ENCODE measurements at regions not wholly inside any gene's neighbourhood (a gene's known extent, or its start where the extent isn't known, plus 50 kb on each side); places are given as distances from the start of the nearest gene placed in this dataset.

GRCh38 chr6:40972814-40973213 is 66.2 kb downstream of the UNC5CL start:
- H3K4me1 ChIP-seq (ENCODE audit: control insufficient read depth, extremely low read depth, insufficient read depth, low read length), result no peaks in the 10 kb centered on the region
- no peaks in the 10 kb centered on the region for H3K36me3 ChIP-seq (ENCODE audit: control insufficient read depth in 2 of 2, extremely low read depth in 1 of 2, insufficient read depth in 2 of 2, low read length in 2 of 2)
- BruUV-seq (replicated peaks), result no TSS peak
- no peak for DNase-seq (ENCODE audit: low read depth, low spot score)
- peaks cover 4 to 29% of the 10 kb centered on the region in 2 experiments for H3K27me3 ChIP-seq (ENCODE audit: control insufficient read depth in 2 of 2, insufficient read depth in 2 of 2, low read length in 2 of 2)
- no peaks in the 10 kb centered on the region for H3K9me1 ChIP-seq (replicated peaks; ENCODE audit: control insufficient read depth, extremely low read depth, insufficient read depth, low read length)
- no peak overlapping the region for H3K9ac ChIP-seq (replicated peaks; ENCODE audit: extremely low read depth, insufficient read depth, low read length)
- H2AFZ ChIP-seq (ENCODE audit: low read depth, low read length), result no peak overlapping the region
- H3K4me2 ChIP-seq (ENCODE audit: insufficient read depth, low read length), result no peak overlapping the region
- H3K9me3 ChIP-seq (replicated peaks; ENCODE audit: control insufficient read depth, insufficient read depth, low read length), result no peaks in the 10 kb centered on the region
- POLR2A ChIA-PET, result no interaction called here
- no peak for FAIRE-seq
- H3K27ac ChIP-seq (ENCODE audit: insufficient read depth, low read depth, low read length), result no peak overlapping the region
- no peak overlapping the region for H3K4me3 ChIP-seq (replicated peaks in 1 of 3; ENCODE audit: insufficient read depth in 1 of 3, low read depth in 1 of 3, low read length in 3 of 3)
- intact Hi-C loops (cut with micrococcal nuclease) (no loop called here), dilution Hi-C loops (cut with MboI; ENCODE audit: extremely low pct_ligation_motif_present, low sequenced_read_pairs) (no loop called here)
- CTCF ChIA-PET, result no interaction called here
- H4K20me1 ChIP-seq (replicated peaks; ENCODE audit: control insufficient read depth, extremely low read depth, insufficient read depth, low read length), result no peaks in the 10 kb centered on the region
- no peaks in the 10 kb centered on the region for H3K79me2 ChIP-seq (ENCODE audit: control insufficient read depth, insufficient read depth, low read length)
- no peak for TF ChIP-seq FOS (IDR thresholded peaks at IDR 0.05; ENCODE audit: borderline replicate concordance, insufficient read depth, low read length)
- no peak for TF ChIP-seq GATA2 (IDR thresholded peaks at IDR 0.05; ENCODE audit: insufficient read depth, insufficient read length, low read depth, low read length)
- TF ChIP-seq EZH2 (IDR thresholded peaks at IDR 0.05; ENCODE audit: borderline replicate concordance, low read depth, low read length, severe bottlenecking), result no peak
- no peak for TF ChIP-seq JUN (IDR thresholded peaks at IDR 0.05; ENCODE audit: borderline replicate concordance, insufficient read depth, insufficient read length, low read depth)

GRCh38 chr6:40972190-40972589 is 66.8 kb downstream of the UNC5CL start:
- intact Hi-C loops (cut with micrococcal nuclease) (no loop called here), dilution Hi-C loops (cut with MboI; ENCODE audit: extremely low pct_ligation_motif_present, low sequenced_read_pairs) (no loop called here)
- POLR2A ChIA-PET, result no interaction called here
- H3K36me3 ChIP-seq (ENCODE audit: control insufficient read depth in 2 of 2, extremely low read depth in 1 of 2, insufficient read depth in 2 of 2, low read length in 2 of 2), result no peaks in the 10 kb centered on the region
- no peaks in the 10 kb centered on the region for H3K4me1 ChIP-seq (ENCODE audit: control insufficient read depth, extremely low read depth, insufficient read depth, low read length)
- peaks cover 4 to 29% of the 10 kb centered on the region in 2 experiments for H3K27me3 ChIP-seq (ENCODE audit: control insufficient read depth in 2 of 2, insufficient read depth in 2 of 2, low read length in 2 of 2)
- H4K20me1 ChIP-seq (replicated peaks; ENCODE audit: control insufficient read depth, extremely low read depth, insufficient read depth, low read length), result no peaks in the 10 kb centered on the region
- CTCF ChIA-PET, result no interaction called here
- H3K9me1 ChIP-seq (replicated peaks; ENCODE audit: control insufficient read depth, extremely low read depth, insufficient read depth, low read length), result no peaks in the 10 kb centered on the region
- H3K79me2 ChIP-seq (ENCODE audit: control insufficient read depth, insufficient read depth, low read length), result no peaks in the 10 kb centered on the region
- FAIRE-seq (no peak), DNase-seq (ENCODE audit: low read depth, low spot score) (no peak)
- BruUV-seq (replicated peaks), result no TSS peak
- no peak overlapping the region for H2AFZ ChIP-seq (ENCODE audit: low read depth, low read length)
- H3K4me2 ChIP-seq (ENCODE audit: insufficient read depth, low read length), result no peak overlapping the region
- H3K27ac ChIP-seq (ENCODE audit: insufficient read depth, low read depth, low read length), result no peak overlapping the region
- H3K4me3 ChIP-seq (replicated peaks in 1 of 3; ENCODE audit: insufficient read depth in 1 of 3, low read depth in 1 of 3, low read length in 3 of 3), result no peak overlapping the region
- TF ChIP-seq GATA2 (IDR thresholded peaks at IDR 0.05; ENCODE audit: insufficient read depth, insufficient read length, low read depth, low read length) (no peak), POLR2A (IDR thresholded peaks at IDR 0.05; ENCODE audit: low read depth, low read length) (no peak), POLR2AphosphoS5 (IDR thresholded peaks at IDR 0.05; ENCODE audit: insufficient read depth, low read depth, low read length) (no peak), EZH2 (IDR thresholded peaks at IDR 0.05; ENCODE audit: borderline replicate concordance, low read depth, low read length, severe bottlenecking) (no peak), JUN (IDR thresholded peaks at IDR 0.05; ENCODE audit: borderline replicate concordance, insufficient read depth, insufficient read length, low read depth) (no peak)
- H3K9me3 ChIP-seq (replicated peaks; ENCODE audit: control insufficient read depth, insufficient read depth, low read length), result no peaks in the 10 kb centered on the region
- H3K9ac ChIP-seq (replicated peaks; ENCODE audit: extremely low read depth, insufficient read depth, low read length), result no peak overlapping the region
